NCI-H748 treated with DMSO at 0.1 percent for 48 hours (cell line): ENCODE measurements at regions not wholly inside any gene's neighbourhood (a gene's known extent, or its start where the extent isn't known, plus 50 kb on each side); places are given as distances from the start of the nearest gene placed in this dataset.
"Not testable (repeated sequence)": the region's sequence is repeated elsewhere in the genome, so short reads cannot be mapped to it uniquely, and the experiment has no call there.

ENCODE experiments used
- DNase-seq: peaks from one replicate; lab custom pipeline; 2025; lab: John Stamatoyannopoulos, UW

DNA sequence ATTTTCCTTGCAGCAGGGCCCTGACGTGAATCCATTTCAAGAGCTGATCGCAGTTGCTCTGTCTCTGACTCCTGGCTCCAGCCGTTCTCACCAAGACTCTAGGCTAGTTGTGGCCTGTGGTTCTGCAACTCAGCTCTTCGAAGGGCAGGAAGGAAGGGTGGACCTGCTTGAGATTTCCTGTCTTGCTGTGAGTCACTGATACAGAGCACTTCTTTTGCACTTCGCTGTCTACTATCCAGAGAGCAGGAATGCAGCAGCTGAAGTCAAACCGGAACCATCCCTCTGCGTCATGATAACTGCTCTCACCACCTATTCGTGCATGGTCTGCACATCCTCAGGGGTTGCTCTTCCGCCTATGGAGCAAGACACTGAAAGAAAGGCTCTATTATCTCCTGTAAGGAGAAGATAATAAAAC, 59.7 kb downstream of the RAP2B start:
- no peak for DNase-seq

DNA sequence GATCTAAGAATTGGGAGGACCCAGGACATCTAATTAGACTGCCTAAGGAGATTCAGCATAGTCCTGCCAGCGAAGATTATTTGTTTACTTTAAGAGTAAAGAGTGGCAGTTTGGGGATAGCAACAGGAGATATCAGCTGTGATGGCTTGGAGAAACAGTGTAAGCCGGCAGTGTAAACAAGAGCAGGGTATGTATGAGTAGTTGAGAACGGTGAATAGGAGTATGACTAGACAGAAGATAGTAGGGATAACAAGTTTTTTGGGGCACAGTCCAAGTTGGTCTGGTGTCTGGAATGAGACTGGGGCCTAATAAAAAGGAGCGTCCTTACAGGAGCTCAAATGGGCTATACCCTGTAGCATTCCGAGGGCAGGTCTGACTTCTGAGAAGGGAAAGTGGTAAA, 64.9 kb downstream of the RAP2B start:
- not testable (repeated sequence) for DNase-seq

DNA sequence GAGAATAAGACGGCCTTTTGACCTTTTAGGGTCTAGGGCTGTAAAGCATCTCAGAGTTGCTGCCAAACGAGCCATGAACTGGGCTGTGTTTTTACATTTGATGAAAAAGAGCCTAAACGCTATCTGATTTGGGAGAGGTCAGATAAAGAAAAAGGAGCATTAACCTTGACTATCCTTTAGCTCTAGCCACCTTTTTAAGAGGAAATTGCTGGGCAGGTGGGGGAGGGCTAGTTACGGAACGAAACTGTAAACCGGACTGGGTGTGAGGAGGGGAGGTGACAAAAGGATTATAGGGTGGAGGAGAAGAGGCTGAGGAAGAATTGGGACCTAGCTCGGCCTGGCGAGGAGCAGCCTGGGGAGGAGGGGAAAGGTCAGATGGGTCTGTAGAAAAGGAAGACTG, 68.4 kb downstream of the RAP2B start:
- not testable (repeated sequence) for DNase-seq

DNA sequence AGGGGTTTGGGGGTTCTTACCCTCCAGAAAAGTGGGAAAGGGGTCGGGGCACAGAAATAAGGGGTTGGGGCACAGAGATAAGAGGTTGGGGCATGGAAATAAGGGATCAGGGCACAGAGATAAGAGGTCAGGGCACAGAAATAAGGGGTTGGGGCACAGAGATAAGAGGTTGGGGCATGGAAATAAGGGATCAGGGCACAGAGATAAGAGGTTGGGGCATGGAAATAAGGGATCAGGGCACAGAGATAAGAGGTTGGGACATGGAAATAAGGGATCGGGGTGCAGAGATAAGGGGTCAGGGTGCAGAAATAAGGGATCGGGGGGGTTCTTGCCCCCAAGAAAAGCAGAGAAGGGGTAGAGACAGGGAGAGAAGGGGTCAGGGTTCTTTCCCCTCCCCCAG, 69.2 kb downstream of the RAP2B start:
- DNase-seq = not testable (repeated sequence)

DNA sequence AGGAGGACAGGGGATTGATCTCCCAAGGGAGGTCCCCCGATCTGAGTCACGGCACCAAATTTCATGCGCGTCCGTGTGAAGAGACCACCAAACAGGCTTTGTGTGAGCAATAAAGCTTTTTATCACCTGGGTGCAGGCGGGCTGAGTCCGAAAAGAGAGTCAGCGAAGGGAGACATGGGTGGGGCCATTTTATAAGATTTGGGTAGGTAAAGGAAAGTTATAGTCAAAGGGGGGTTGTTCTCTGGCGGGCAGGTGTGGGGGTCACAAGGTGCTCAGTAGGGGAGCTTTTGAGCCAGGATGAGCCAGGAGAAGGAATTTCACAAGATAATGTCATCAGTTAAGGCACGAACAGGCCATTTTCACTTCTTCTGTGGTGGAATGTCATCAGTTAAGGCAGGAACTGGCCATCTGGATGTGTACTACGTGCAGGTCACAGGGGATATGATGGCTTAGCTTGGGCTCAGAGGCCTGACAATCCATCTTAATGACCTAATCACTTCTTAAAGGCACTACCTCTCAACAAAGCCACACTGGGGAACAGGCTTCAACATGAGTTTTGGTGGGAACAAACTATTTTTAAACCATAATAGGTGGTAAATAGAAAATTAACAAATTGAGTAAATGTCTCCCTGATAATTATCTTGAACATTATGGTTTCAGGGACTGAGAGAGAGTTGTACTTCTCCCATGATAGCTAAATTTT, 70.2 kb downstream of the RAP2B start:
- not testable (repeated sequence) for DNase-seq

DNA sequence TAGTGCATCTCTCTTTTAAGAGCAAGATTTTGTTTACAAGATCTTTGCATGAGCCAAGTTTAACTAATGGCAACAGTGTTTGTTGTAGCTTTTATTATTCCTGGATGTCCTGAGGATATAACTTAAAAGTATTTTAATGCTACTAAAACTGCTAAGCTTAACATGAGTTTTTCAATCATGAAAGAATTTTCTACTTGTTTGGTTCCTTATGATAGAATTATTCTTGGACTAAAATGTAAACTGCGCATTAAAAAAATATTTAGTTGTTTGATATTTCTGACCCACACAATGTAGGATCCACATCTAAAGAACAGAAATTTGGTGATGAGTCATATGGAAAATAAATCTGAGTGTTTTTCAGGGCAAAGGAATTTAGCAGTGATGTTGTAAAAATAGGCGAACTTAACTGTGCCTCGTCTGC, 70.8 kb downstream of the RAP2B start:
- no peak for DNase-seq

DNA sequence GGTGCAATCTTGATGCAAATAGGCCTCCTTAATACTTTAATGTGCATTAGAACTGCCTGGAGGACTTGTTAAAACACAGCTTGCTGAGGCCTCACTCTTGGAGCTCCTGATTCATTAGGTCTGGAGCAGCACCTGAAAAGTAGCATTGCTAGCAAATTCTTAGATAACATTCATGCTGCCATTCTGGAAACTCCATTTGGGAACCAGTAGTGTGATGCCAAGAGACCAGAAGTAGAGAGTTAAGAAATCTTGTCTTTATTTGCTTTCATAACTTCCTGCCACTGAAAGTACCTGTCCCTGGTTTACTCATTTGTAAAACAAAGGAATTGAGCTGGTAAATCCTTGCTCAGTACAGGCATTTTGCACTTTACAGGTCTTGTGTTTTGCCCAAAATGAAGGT, 72.0 kb downstream of the RAP2B start:
- DNase-seq = no peak

DNA sequence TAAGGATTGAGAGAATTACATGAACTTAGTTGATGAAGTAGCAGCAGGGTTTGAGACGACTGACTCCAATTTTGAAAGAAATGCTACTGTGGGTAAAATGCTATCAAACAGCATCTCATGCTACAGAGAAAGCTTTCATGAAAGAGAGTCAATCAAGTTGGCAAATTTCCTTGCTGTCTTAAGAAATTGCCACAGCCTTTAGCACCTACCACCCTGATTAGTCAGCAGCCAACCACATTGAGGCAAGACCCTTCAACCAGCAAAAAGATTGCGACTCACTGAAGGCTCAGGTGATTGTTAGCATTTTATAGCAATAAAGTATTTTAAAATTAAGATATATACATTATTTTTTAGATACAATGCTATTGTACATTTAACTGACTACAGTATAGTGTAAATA, 80.9 kb downstream of the RAP2B start:
- DNase-seq = no peak

DNA sequence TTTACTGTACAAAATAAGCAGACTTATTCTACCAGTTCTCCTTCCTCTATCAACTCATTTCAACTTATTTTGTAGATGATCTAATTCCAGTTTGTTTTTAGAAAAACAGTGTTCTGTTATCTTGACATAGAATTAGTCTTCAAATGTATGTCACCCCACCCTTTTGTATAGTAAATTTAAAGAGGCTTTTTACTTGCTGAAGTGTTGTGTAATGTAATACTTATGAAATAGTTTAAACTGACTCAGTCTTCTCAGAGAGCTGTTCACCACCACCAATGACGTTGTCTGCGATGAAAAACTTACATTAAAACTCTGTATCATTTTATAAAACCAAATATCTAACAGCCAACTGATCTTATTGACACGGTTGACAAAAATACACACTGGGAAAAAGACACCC, 82.9 kb downstream of the RAP2B start:
- no peak for DNase-seq

DNA sequence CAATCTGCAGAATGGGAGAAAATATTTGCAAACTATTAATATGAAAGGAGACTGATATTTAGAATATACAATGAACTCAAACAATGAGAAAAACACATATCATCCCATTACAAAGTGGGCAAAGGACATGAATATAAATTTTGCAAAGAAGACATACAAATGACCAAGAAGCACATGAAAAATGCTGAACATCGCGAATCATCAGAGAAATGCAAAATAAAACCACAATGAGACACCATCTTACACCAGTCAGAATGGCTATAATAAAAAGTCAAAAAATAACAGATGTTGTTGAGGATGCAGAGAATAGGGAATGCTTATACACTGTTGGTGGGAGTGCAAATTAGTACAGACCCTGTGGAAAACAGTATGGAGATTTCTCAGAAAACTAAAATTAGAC, 83.6 kb downstream of the RAP2B start:
- DNase-seq = no peak

DNA sequence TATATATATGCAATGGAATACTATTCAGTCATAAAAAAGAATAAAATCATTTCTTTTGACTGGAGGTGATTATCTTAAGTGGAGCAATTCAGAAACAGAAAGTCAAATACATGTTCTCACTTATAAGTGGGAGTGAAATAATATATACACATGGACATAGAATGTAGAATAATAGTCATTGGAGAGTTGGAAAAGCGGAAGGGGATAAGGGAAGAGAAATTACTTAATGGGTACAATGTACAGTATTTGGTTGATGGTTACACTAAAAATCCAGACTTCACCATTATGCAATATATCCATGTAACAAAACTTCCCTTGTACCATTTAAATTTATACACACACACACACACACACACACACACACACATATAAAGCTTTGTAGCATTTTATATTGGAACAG, 84.3 kb downstream of the RAP2B start:
- DNase-seq = no peak

DNA sequence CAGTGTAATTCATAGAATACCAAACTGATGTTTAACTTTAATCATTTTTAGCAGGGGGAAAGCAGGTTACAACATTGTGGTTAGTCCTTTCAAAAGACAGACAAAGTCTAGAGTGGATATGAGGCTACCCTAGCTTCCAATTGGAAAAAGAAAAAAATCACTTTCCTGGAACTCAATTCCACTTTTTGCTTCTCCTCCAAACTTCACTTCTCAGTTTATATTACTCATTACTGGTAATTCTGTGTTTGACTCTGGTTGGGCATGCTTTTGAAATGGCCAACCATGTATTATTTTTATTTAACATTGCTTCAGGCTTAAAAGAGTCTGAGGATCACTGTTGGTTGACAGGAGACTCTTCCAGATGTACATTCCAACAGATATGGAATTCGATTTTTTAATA, 84.8 kb downstream of the RAP2B start:
- DNase-seq = no peak

DNA sequence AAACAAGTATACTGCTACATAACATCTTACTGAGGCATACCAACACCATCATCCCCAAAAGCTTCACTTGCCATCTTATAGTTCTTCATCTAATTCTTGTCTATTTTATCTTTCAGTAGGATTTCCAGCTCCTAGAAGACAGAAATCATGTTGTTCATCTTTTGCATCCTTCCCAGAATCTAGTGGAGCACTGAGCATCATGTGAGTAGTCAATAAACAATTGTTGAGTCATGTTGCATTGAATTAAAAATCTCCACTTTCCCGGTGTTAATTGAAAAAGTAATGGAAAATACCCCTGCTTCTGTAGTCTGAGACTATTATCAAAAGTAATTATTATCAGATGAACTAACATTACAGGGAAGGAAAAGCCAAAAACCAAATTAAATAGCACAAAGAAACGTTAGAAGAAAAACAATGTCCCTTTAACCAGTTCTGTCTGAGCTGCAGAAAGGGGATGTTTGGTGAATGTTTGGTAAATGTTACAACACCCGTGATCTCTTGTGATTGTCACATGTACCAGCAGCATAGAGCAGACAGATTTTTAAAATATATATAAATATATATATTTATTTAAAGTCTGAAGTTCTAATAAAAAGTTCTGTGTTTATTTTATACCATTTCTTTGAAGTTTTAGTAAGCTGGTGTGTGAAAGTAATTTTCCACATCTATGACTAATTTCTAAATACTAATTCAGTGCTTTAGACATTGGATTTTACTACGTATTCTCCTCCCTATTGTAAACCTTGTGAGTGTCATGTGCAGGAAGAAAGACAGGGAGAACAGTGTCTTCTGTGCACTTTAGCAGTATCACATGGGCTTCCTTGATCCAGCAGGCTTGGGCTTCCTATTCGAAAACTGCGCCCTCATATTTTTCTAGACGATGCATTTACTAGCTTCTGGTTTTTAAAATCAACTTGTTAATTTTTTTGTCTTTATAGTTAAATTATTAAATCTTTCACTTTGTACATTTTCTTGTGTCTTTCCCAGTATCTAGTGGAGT, 85.6 kb downstream of the RAP2B start:
- DNase-seq = no peak

DNA sequence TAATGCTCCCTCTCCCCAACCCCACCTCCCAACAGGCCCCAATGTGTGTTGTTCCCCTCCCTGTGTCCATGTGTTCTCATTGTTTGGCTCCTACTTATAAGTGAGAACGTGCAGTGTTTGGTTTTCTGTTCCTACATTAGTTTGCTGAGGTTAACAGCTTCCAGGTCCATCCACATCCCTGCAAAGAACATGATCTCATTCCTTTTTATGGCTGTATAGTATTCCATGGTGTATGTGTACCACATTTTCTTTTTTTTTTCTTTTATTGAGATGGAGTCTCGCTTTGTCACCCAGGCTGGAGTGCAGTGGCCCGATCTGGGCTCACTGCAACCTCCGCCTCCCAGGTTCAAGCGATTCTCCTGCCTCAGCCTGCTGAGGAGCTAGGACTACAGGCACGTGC, 86.8 kb downstream of the RAP2B start:
- not testable (repeated sequence) for DNase-seq

DNA sequence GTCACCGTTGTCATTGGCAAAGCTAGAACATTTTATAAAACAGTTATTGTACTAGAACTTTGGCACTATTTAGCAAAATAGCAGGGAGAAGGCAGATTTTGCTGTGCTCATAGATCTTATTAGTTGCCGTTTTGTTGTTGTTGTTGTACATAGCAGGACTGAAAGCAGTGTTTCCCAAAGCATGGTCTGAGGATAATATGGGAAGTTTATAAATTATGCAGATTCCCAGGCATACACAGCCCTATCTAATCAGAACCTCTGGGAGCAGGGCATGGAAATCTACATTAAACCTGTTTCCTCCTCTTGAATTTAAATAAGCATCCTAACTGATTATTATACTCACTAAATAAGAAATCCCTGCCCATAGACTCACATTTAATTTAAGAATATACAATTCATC, 87.9 kb downstream of the RAP2B start:
- no peak for DNase-seq

DNA sequence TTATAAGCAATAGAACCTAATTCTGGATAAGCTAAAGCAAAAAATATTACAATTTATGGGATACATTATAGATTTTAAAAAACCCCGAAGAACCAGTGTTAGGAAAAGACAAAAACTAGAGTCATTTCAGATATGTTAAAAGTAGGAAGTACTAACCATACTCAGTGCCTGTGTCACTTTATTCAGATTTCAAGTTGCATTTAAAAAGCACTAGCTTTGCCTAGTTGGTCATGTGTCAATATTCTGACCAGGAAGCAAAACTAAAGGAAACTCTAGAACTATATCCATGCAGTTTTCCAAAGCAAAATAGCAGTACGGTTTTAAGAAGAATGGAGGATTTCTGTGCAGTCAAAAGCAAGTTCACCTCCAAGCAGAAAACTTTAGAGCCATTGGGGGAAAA, 88.4 kb downstream of the RAP2B start:
- DNase-seq = no peak

DNA sequence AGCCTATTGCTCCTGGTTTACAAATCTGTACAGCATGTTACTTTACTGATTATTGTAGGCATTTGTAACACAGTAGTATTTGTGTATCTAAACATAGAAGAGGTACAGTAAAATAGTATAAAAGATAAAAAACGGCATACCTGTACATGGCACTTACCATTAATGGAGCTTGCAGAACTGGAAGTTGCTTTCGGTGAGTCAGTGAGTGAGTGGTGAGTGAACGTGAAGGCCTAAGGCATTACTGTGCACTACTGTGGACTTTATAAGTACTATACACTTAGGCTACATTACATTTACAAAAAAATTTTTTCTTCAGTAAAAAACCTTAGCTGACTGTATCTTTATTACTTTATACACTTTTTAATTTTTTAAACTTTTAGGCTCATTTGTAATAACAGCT, 90.9 kb downstream of the RAP2B start:
- no peak for DNase-seq

DNA sequence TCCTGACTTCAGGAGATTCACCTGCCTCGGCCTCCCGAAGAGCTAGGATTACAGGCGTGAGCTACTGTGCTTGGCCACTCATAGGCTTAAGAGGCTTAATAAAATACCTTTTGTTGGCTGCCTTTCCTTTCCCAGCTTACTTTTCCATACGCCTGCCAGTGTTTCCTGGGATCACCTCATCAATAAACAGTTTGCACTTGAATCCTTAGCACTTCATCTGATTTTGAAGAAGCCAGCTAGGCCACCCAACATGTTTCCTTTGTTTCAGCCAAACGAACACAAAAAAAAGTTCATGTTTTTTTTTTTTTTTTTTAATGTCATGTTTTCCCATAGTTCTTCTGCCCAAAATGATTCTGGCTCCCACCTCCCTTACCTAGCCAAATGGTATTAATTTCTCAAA, 92.3 kb downstream of the RAP2B start:
- no peak for DNase-seq

DNA sequence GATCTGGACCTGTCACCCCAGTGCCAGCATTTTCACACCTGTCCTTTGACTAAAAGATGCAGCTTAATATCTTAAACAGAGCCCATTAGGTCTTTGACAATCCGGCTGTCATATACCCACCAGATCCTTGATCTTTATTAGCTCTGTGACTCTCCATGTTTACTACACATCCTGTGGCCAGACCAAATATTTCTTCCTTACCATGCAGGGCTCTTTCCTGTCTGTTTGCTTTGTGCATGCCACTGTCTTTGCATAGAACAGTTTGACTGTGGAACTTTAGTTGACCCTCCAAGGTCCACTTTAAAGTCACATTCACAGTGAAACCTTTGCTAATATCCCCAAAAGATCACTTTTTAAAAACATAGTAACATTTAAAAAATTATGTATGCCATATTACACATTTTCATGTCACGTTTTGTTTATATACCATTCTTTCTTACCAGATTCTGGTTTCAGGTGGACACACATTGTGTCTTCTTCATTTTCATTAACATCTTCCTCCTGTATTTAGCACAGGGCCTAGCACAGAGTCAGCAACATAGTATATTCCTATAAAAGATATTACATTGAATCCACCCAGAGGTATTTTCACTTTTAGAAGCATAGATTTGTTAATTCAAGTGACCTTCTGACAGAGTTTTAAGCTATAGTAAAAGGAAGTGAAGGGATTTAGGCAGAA, 95.8 kb downstream of the RAP2B start:
- DNase-seq = no peak

DNA sequence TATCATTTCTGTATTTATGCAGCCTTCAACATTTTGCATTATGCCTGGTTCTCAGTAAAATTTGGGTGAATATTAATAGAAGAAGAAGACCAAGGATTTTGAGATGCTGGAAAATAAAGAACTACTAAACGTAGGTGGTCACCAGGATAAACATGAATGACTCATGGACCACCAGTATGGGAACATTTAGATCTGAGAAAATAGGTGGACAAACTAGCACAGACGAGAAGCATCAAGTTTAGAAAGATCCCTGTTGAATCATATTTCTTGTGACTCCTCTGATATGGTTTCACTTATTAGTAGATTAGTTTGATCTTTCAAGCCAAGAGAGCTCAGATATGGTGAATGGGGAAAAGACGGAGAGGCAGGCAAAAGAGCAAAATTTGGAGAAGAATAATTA, 97.9 kb downstream of the RAP2B start:
- DNase-seq = no peak

DNA sequence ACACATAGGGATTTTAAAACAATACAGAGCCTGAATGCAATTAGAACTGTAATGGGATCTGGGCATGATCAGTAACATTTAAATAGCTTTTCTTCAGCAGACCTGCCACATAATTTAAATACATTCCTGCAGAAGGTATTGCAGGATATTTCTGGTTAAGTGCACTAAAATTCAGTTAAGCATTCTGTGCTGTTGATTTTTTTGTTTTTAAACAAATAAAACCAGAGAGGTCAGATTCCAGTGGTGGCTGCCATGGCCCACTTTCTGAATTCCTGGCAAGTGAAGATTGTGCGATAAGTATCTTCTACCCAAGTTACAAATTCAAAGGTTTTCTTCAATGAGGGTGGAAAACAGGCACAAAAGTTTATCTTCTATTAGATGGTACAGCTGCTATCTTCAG, 98.7 kb downstream of the RAP2B start:
- no peak for DNase-seq

DNA sequence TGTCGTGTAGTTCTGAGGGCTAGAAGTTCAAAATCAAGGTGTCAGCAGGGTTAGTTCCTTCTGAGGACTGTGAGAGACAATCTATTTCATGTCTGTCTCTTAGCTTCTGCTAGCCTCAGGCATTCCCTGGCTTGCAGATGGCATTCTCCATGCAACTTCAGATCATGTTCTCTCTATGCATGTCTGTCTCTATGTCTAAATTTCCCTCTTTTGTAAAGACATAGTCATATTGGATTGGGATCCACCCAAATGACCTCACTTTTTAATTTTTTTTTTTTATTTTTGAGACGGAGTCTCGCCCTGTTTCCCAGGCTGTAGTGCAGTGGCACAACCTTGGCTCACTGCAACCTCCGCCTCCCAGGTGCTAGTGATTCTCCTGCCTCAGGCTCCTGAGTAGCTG, 104.6 kb downstream of the RAP2B start:
- no peak for DNase-seq
